ENCODE measurements at regions not wholly inside any gene's neighbourhood (a gene's known extent, or its start where the extent isn't known, plus 50 kb on each side); places are given as distances from the start of the nearest gene placed in this dataset.

DNA sequence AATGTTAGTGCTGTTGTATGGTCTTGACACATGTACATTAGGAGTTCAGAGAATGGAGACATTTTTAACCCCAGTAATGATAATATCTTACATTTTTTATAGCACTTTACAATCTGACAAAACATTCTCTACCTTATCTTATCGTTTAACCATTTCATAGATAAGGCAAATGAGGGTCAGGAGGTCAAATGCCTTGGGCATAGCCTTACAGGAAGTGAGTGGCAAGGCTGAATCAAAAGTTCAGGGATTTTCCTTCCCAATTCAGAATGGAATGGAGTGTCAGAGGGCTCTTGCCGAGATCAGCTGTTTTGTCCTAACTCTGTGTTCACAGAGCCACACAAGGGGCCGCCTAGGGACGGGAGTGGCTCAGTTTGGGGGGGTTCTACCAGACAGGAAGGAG lies 57.6 kb upstream of the AK4 start:
- Histone ChIP-seq H3K4me3 (ENCODE audit: control insufficient read depth in 2 of 3, extremely low read depth in 1 of 3, insufficient read depth in 2 of 3, low read depth in 1 of 3, low read length in 3 of 3) (no peak overlapping the region), H2AFZ (ENCODE audit: control insufficient read depth, low read length) (no peak overlapping the region), H3K9me1 (ENCODE audit: control insufficient read depth, extremely low read depth, insufficient read depth, low read length) (no peaks in the 10 kb centered on the region), H3K4me2 (ENCODE audit: control insufficient read depth, extremely low read depth, insufficient read depth, low read depth, low read length) (no peak overlapping the region), H4K20me1 (ENCODE audit: control insufficient read depth, extremely low read depth, insufficient read depth, low read length) (no peaks in the 10 kb centered on the region), H3K4me1 (ENCODE audit: control insufficient read depth, extremely low read depth, insufficient read depth, low read length) (no peaks in the 10 kb centered on the region), H3K9me3 (ENCODE audit: control insufficient read depth, low read depth, low read length) (no peaks in the 10 kb centered on the region), H3K9ac (ENCODE audit: control insufficient read depth, extremely low read depth, insufficient read depth, low read length) (no peak overlapping the region), H3K27me3 (ENCODE audit: control insufficient read depth, extremely low read depth, insufficient read depth, low read length) (no peaks in the 10 kb centered on the region), H3K27ac (ENCODE audit: control insufficient read depth, insufficient read depth, low read length) (no peak overlapping the region), H3K36me3 (ENCODE audit: control insufficient read depth in 2 of 2, extremely low read depth in 1 of 2, insufficient read depth in 2 of 2, low read length in 2 of 2) (no peaks in the 10 kb centered on the region), H3K79me2 (ENCODE audit: control insufficient read depth, insufficient read depth, low read length) (no peaks in the 10 kb centered on the region)
- FAIRE-seq (no peak), DNase-seq (ENCODE audit: low read depth, low spot score) (no peak)
- TF ChIP-seq EZH2 (IDR thresholded peaks at IDR 0.05; ENCODE audit: low read length): no peak
- TF ChIP-seq, protein P1, sequence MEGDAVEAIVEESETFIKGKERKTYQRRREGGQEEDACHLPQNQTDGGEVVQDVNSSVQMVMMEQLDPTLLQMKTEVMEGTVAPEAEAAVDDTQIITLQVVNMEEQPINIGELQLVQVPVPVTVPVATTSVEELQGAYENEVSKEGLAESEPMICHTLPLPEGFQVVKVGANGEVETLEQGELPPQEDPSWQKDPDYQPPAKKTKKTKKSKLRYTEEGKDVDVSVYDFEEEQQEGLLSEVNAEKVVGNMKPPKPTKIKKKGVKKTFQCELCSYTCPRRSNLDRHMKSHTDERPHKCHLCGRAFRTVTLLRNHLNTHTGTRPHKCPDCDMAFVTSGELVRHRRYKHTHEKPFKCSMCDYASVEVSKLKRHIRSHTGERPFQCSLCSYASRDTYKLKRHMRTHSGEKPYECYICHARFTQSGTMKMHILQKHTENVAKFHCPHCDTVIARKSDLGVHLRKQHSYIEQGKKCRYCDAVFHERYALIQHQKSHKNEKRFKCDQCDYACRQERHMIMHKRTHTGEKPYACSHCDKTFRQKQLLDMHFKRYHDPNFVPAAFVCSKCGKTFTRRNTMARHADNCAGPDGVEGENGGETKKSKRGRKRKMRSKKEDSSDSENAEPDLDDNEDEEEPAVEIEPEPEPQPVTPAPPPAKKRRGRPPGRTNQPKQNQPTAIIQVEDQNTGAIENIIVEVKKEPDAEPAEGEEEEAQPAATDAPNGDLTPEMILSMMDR (optimal IDR thresholded peaks at IDR 0.05 in 1 of 3, IDR thresholded peaks at IDR 0.05 in 1 of 3, conservative IDR thresholded peaks at IDR 0.05 in 1 of 3; ENCODE audit: extremely low read depth in 1 of 3, insufficient read depth in 2 of 3, low read length in 3 of 3): no peak
- dilution Hi-C loops (cut with MboI; ENCODE audit: extremely low pct_ligation_motif_present, low sequenced_read_pairs): no loop called here

DNA sequence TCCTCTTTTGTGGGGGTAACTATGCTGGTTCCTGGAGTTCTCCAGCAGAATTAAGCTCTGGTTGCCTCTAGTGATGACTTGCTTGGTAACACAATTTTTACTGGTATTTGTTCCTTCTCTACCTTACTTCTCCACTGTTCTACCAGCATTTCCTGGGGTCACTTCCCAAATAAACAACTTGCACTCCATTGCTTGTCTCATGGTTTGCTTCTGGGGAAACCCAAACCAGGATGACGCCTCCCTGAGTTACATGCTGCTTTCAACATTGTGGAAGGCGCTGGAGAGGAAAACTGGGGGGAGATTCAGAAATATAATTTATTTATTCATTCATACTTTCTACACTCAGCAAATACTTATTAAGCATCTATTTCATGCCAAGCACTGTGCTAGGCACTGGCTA lies 55.3 kb upstream of the AK4 start:
- H3K36me3 ChIP-seq (ENCODE audit: control insufficient read depth in 2 of 2, extremely low read depth in 1 of 2, insufficient read depth in 2 of 2, low read length in 2 of 2): no peaks in the 10 kb centered on the region
- no peaks in the 10 kb centered on the region for H3K79me2 ChIP-seq (ENCODE audit: control insufficient read depth, insufficient read depth, low read length)
- H3K4me1 ChIP-seq (ENCODE audit: control insufficient read depth, extremely low read depth, insufficient read depth, low read length): no peaks in the 10 kb centered on the region
- FAIRE-seq (no peak), DNase-seq (ENCODE audit: low read depth, low spot score) (no peak)
- H3K9me3 ChIP-seq (ENCODE audit: control insufficient read depth, low read depth, low read length): no peaks in the 10 kb centered on the region
- H3K9me1 ChIP-seq (ENCODE audit: control insufficient read depth, extremely low read depth, insufficient read depth, low read length): no peaks in the 10 kb centered on the region
- no peak overlapping the region for H2AFZ ChIP-seq (ENCODE audit: control insufficient read depth, low read length)
- no peak overlapping the region for H3K9ac ChIP-seq (ENCODE audit: control insufficient read depth, extremely low read depth, insufficient read depth, low read length)
- no peaks in the 10 kb centered on the region for H3K27me3 ChIP-seq (ENCODE audit: control insufficient read depth, extremely low read depth, insufficient read depth, low read length)
- no peak overlapping the region for H3K4me2 ChIP-seq (ENCODE audit: control insufficient read depth, extremely low read depth, insufficient read depth, low read depth, low read length)
- H3K4me3 ChIP-seq (ENCODE audit: control insufficient read depth in 2 of 3, extremely low read depth in 1 of 3, insufficient read depth in 2 of 3, low read depth in 1 of 3, low read length in 3 of 3): no peak overlapping the region
- dilution Hi-C loops (cut with MboI; ENCODE audit: extremely low pct_ligation_motif_present, low sequenced_read_pairs): no loop called here
- H3K27ac ChIP-seq (ENCODE audit: control insufficient read depth, insufficient read depth, low read length): no peak overlapping the region
- no peak for TF ChIP-seq EZH2 (IDR thresholded peaks at IDR 0.05; ENCODE audit: low read length)
- TF ChIP-seq, protein P1 (optimal IDR thresholded peaks at IDR 0.05 in 1 of 3, IDR thresholded peaks at IDR 0.05 in 1 of 3, conservative IDR thresholded peaks at IDR 0.05 in 1 of 3; ENCODE audit: extremely low read depth in 1 of 3, insufficient read depth in 2 of 3, low read length in 3 of 3): no peak
- H4K20me1 ChIP-seq (ENCODE audit: control insufficient read depth, extremely low read depth, insufficient read depth, low read length): no peaks in the 10 kb centered on the region

Measured in keratinocyte (primary cell).